SK-N-MC (cell line): ENCODE measurements at regions not wholly inside any gene's neighbourhood (a gene's known extent, or its start where the extent isn't known, plus 50 kb on each side); places are given as distances from the start of the nearest gene placed in this dataset.

Experiments used
- EZH2 ChIP-seq: fragments of 200-600 bp; sonication (generic); IDR thresholded peaks from one replicate; pipeline ENCODE4 v1.6.1; 2017; ENCODE audit warnings: antibody characterized with exemption
- FOXP2 ChIP-seq: optimal IDR thresholded peaks from 2 replicates; pipeline ENCODE3; 2011; ENCODE audit warnings: mild to moderate bottlenecking, moderate library complexity; ENCODE audit not compliant: insufficient read depth; ENCODE audit errors: extremely low read length, control extremely low read depth
- POLR2AphosphoS5 ChIP-seq: IDR thresholded peaks from 2 replicates; pipeline ENCODE4 v1.6.1; 2012; ENCODE audit warnings: mild to moderate bottlenecking, low read depth, low read length, borderline replicate concordance

- TF ChIP-seq EZH2 (no peak), POLR2AphosphoS5 (no peak), FOXP2 (no peak)
These were observed 212.4 kb upstream of the GLRA1 start for GRCh38 chr5:152137063-152137462.
